Ishikawa (cell line): ENCODE measurements at regions not wholly inside any gene's neighbourhood (a gene's known extent, or its start where the extent isn't known, plus 50 kb on each side); places are given as distances from the start of the nearest gene placed in this dataset.

ENCODE experiments used
- EP300 ChIP-seq: IDR thresholded peaks from 2 replicates; pipeline ENCODE4 v1.6.1; 2012; ENCODE audit warnings: borderline replicate concordance
- REST ChIP-seq: IDR thresholded peaks from 2 replicates; pipeline ENCODE4 v1.6.1; 2012; ENCODE audit warnings: low read depth, mild to moderate bottlenecking
- USF1 ChIP-seq: IDR thresholded peaks from 2 replicates; pipeline ENCODE4 v1.6.1; 2012
- YY1 ChIP-seq: IDR thresholded peaks from 2 replicates; pipeline ENCODE4 v1.6.1; 2012; ENCODE audit warnings: low read depth
- TF ChIP-seq, protein P1 (sequence below): IDR thresholded peaks from 2 replicates; pipeline ENCODE4 v1.6.1; 2012

GRCh38 chr2:224106794-224107193 lies 67.7 kb upstream of the SERPINE2 start:
- no peak for TF ChIP-seq USF1
- no peak for TF ChIP-seq REST
- TF ChIP-seq, protein P1, sequence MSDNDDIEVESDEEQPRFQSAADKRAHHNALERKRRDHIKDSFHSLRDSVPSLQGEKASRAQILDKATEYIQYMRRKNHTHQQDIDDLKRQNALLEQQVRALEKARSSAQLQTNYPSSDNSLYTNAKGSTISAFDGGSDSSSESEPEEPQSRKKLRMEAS, result no peak
- TF ChIP-seq EP300, result no peak
- no peak for TF ChIP-seq YY1
